KBM-7 (cell line): ENCODE measurements at regions not wholly inside any gene's neighbourhood (a gene's known extent, or its start where the extent isn't known, plus 50 kb on each side); places are given as distances from the start of the nearest gene placed in this dataset.

ENCODE experiments used
- DNase-seq: peaks from one replicate; pipeline ENCODE4 v3.0.0-alpha.2; 2015
- in situ Hi-C: fragments of 300-500 bp; cut with MboI; formaldehyde crosslinking; loops from 2 replicates; pipeline ENCODE4 v1.14.3; 2020; ENCODE audit warnings: low sequenced_read_pairs, low pct_unique_long_range_greater_than_20kb, mixed read lengths

- DNase-seq: peak; percentile 18
- in situ Hi-C loops: no loop called here
These were observed 96.6 kb upstream of the CXCR4 start for GRCh38 chr2:136214307-136215200.

DNA sequence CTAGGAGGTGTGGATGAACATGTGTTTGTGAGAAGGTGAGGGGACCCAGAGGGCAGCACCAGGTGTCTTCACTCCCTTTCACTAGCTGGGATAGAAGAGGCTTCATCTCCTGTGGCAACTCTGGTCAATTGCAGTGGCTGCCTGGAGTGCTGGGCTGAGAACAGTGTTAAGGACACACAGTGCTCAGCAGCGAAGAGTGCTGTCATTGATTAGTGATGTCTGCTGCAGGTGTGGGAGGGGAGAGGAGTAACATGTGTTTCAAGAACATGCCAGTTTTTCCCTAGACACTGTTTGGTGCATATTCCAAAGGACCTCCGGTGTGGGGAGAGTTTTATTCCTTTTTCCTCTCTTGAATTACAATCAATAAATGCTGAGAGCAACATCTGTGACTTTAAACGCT lies 95.9 kb upstream of the CXCR4 start:
- no peak for DNase-seq
- in situ Hi-C loops: no loop called here

DNA sequence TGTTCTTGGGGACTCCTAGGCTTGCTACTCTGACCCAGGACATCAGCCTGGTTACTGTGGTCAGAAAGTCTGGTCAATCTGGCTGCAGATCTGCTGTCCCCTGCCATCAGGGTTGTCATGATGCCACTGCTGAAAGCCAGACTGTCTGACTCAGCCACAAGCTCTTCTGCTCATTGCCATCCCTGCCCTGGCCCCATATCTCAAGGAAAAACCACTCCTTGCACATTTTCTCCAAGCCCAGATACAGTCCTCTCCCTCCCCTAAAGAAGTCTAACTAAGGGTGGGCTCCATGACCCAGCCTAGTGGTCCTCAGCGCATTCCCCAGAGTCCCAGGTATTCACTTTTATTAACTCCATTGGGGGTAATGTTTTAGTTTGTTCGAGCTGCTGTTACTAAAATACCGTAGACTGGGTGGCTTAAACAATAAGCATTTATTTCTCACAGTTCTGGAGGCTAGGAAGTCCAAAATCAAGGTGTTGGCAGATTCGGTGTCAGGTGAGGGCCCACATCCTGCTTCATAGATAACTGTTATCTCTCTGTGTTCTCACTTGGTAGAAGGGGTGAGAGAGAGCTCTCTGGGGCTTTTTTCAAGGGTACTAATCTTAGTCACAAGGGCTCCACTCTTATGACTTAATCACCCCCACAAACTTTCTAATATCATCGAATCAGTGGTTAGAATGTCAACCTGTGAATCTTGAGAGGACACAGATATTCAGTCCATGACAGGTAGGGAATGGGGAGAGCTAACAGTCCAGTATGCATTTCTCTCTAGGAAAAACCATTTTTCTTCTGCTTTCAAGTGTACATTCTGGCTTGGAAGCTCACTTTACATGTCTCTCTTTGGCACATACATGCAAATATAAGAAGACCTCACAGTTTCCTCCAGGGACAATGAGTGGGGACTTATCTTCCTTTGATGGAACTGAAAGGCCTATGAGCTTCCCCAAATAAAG lies 94.8 kb upstream of the CXCR4 start:
- no peak for DNase-seq
- in situ Hi-C loops: no loop called here

GRCh38 chr2:136211701-136212100 lies 93.8 kb upstream of the CXCR4 start:
- in situ Hi-C loops: no loop called here
- no peak for DNase-seq

DNA sequence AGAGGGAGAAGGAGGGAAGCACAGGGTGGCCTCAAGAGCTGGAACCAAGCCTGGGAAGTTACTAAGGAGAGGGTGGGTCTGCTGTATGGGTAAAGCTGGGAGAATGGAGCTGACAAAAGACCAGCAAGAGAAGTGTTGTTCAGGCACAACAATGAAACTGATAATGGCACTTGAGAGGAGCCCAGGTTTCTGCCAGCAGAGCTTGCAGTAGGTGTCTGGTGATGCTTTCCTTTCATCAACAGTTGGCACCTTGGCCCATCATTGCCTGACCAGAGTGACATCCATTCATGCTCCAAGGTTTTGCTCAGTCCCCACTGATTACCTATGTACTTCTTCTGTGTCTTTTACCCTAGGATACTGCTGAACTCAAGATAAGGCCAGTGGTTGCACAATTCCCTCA lies 92.9 kb upstream of the CXCR4 start:
- in situ Hi-C loops: no loop called here

GRCh38 chr2:136210455-136210805 lies 92.5 kb upstream of the CXCR4 start:
- in situ Hi-C loops: no loop called here
- no peak for DNase-seq

More for the DNA sequence above, 92.9 kb upstream of the CXCR4 start:
- no peak for DNase-seq

GRCh38 chr2:136209561-136210454 lies 91.9 kb upstream of the CXCR4 start:
- DNase-seq: no peak
- in situ Hi-C loops: no loop called here

- in situ Hi-C loops: no loop called here
- no peak for DNase-seq
These were observed 90.9 kb upstream of the CXCR4 start for GRCh38 chr2:136208682-136209420.

GRCh38 chr2:136207665-136208064 lies 89.7 kb upstream of the CXCR4 start:
- in situ Hi-C loops: no loop called here
- DNase-seq: no peak

DNA sequence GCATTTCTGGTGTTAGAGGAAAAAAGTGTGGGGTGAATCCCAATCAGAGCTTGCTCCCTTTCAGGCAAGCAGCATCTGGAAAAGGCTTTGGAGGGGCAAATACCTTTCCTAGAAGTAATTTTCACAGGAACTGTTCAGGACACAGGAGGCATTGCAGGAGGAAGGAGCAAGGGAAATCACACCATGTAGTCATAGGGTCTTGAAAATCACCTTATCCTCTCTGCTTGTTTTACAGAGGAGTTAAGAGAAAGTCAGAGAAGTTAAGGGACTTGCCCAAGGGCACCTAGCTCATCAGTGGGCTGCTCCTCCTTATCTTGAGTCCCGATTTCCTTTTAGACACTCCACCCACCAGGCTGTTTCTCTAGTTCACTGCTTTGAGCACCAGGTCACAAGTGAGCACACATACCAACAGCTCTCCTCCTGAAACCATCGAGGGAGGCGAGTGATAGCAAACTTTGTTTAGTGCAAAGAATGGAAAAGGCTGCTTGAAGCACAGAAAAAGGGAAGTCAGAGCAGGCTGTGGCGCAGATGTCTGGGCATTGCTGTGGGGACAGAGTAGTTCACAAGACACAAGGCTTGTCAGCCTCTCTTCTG lies 89.2 kb upstream of the CXCR4 start:
- DNase-seq: peak; percentile 59
- in situ Hi-C loops: no loop called here

GRCh38 chr2:136206613-136207012 lies 88.7 kb upstream of the CXCR4 start:
- in situ Hi-C loops: no loop called here
- DNase-seq: no peak

DNA sequence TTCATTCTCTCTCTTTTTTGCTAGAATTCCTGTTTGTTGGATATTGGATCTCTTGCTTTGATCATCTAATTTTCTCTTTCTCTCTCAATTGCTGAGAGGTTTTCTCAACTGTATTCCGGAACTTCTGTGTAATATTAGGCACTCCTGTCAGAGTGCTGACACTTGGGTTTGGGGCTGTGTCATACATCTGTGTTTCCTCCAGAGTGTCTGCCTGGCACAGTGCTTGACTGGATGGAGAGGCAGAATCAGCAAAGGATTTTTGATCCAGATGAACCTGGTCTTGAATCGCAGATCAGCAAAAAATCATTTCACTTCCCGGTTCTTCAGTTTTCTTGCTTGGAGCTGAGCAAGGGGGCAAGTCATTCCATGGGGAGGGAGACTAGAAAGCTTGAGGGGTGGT lies 87.7 kb upstream of the CXCR4 start:
- in situ Hi-C loops: no loop called here
- DNase-seq: no peak

DNA sequence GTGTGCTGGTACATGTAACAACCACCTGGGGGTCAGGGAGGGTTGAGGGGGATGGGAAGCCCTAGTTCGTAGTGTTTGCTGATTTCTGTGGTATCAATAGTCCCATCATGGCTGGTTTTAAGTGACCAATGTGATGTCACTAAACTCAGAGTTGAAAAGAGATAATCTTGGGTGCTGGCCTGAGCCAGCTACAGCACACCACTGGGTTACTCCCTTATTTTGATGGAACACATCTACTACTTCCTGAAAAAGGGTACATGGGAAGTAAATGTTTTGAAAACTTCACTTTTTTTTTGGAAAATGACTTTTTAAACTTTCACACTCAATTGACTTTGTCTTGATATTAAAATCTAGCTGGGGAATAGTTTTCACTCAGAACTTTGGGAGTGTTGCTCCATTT lies 87.0 kb upstream of the CXCR4 start:
- DNase-seq: no peak
- in situ Hi-C loops: no loop called here

- in situ Hi-C loops: no loop called here
- no peak for DNase-seq
These were observed 77.3 kb upstream of the CXCR4 start for GRCh38 chr2:136195226-136195625.

- in situ Hi-C loops: no loop called here
- no peak for DNase-seq
These were observed 73.1 kb upstream of the CXCR4 start for GRCh38 chr2:136191041-136191440.

- no peak for DNase-seq
- in situ Hi-C loops: no loop called here
These were observed 71.4 kb upstream of the CXCR4 start for GRCh38 chr2:136189221-136189782.

DNA sequence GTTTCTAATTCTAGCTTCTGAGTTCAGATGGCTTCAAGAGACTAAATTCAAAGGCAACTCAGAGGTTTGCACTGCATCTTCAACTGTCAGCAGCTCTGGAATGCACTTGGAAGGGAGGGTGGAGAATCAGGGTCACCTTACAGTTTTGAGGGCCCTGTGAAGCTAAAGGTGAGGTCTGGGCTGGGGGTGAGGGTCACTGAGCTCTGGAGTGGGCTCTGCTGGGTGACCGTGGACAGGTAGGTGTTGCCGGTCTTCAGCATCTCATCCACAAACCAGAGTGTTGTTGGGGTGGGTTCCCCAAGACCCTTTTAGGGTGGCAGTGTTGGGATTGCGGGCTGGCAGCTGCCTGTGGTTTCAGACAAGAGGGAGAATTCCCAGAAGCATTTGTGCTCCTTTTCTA lies 70.1 kb upstream of the CXCR4 start:
- in situ Hi-C loops: no loop called here
- no peak for DNase-seq
